HEK293 (cell line): ENCODE measurements at regions not wholly inside any gene's neighbourhood (a gene's known extent, or its start where the extent isn't known, plus 50 kb on each side); places are given as distances from the start of the nearest gene placed in this dataset.

Source experiments
- ZFP41 ChIP-seq: fragments of 450-650 bp; formaldehyde crosslinking; IDR thresholded peaks from 2 replicates; pipeline ENCODE4 v1.5.1; 2016; ENCODE audit warnings: missing biosample characterization, missing genetic modification characterization, borderline replicate concordance
- ZNF24 ChIP-seq: fragments of 450-650 bp; formaldehyde crosslinking; IDR thresholded peaks from 2 replicates; pipeline ENCODE4 v1.5.1; 2016; ENCODE audit warnings: missing biosample characterization, missing genetic modification characterization
- TF ChIP-seq, protein P1 (sequence below): fragments of 450-650 bp; IDR thresholded peaks from 2 replicates; pipeline ENCODE4 v1.5.1; 2018; ENCODE audit warnings: missing biosample characterization, mild to moderate bottlenecking, missing genetic modification characterization
- TF ChIP-seq, protein P2 (sequence below): fragments of 450-650 bp; formaldehyde crosslinking; IDR thresholded peaks from 2 replicates; pipeline ENCODE4 v1.5.1; 2016; ENCODE audit warnings: missing biosample characterization, missing genetic modification characterization
- TF ChIP-seq, protein P3 (sequence below): fragments of 450-650 bp; formaldehyde crosslinking; IDR thresholded peaks from 2 replicates; pipeline ENCODE4 v1.5.1; 2016; ENCODE audit warnings: missing biosample characterization, missing genetic modification characterization

DNA sequence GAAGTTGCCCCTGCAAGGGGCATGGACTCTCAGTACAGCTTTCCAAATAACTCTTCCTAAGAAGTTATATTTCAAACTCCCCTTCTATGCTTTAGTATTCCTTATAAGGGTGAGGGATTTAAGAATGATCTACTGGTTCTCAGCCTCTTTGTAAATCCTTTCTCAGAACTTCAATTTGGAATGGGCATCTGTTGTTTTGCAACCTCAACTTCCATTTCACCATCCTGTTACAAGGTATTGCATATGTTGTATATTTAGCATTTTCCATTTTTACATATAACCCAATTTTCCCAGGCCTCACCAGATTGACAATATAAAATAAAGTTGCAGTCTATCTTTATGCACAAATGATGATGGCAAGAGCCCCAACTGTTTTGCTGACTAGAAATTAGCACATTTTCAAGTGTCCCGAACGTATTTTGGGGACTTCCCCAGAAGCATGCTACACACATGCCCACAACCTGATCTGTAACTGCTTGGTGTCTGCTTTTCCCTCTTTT lies 154.9 kb upstream of the CARMIL1 start:
- TF ChIP-seq, protein P1, sequence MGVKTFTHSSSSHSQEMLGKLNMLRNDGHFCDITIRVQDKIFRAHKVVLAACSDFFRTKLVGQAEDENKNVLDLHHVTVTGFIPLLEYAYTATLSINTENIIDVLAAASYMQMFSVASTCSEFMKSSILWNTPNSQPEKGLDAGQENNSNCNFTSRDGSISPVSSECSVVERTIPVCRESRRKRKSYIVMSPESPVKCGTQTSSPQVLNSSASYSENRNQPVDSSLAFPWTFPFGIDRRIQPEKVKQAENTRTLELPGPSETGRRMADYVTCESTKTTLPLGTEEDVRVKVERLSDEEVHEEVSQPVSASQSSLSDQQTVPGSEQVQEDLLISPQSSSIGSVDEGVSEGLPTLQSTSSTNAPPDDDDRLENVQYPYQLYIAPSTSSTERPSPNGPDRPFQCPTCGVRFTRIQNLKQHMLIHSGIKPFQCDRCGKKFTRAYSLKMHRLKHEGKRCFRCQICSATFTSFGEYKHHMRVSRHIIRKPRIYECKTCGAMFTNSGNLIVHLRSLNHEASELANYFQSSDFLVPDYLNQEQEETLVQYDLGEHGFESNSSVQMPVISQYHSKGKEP = no peak
- TF ChIP-seq ZNF24 (tag by site-specific recombination) (no peak), ZFP41 (no peak)
- TF ChIP-seq, protein P2, sequence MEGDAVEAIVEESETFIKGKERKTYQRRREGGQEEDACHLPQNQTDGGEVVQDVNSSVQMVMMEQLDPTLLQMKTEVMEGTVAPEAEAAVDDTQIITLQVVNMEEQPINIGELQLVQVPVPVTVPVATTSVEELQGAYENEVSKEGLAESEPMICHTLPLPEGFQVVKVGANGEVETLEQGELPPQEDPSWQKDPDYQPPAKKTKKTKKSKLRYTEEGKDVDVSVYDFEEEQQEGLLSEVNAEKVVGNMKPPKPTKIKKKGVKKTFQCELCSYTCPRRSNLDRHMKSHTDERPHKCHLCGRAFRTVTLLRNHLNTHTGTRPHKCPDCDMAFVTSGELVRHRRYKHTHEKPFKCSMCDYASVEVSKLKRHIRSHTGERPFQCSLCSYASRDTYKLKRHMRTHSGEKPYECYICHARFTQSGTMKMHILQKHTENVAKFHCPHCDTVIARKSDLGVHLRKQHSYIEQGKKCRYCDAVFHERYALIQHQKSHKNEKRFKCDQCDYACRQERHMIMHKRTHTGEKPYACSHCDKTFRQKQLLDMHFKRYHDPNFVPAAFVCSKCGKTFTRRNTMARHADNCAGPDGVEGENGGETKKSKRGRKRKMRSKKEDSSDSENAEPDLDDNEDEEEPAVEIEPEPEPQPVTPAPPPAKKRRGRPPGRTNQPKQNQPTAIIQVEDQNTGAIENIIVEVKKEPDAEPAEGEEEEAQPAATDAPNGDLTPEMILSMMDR = no peak
- TF ChIP-seq, protein P3, sequence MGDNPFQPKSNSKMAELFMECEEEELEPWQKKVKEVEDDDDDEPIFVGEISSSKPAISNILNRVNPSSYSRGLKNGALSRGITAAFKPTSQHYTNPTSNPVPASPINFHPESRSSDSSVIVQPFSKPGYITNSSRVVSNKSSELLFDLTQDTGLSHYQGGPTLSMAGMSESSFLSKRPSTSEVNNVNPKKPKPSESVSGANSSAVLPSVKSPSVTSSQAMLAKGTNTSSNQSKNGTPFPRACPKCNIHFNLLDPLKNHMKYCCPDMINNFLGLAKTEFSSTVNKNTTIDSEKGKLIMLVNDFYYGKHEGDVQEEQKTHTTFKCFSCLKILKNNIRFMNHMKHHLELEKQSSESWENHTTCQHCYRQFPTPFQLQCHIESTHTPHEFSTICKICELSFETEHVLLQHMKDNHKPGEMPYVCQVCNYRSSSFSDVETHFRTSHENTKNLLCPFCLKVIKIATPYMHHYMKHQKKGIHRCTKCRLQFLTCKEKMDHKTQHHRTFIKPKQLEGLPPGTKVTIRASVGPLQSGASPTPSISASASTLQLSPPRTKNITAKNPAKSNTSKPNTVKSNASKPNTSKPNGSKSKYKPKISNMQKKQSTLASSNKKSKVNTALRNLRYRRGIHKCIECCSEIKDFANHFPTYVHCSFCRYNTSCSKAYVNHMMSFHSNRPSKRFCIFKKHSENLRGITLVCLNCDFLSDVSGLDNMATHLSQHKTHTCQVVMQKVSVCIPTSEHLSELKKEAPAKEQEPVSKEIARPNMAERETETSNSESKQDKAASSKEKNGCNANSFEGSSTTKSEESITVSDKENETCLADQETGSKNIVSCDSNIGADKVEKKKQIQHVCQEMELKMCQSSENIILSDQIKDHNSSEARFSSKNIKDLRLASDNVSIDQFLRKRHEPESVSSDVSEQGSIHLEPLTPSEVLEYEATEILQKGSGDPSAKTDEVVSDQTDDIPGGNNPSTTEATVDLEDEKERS (tag by site-specific recombination) = no peak
